Hematopoietic multipotent progenitor cell treated with erythropoietin and hydrocortisone succinate and interleukin-3 and kit ligand, for 4 days (in vitro differentiated cells): ENCODE measurements at regions not wholly inside any gene's neighbourhood (a gene's known extent, or its start where the extent isn't known, plus 50 kb on each side); places are given as distances from the start of the nearest gene placed in this dataset.
"Not testable (repeated sequence)": the region's sequence is repeated elsewhere in the genome, so short reads cannot be mapped to it uniquely, and the experiment has no call there.

Experiments used
- DNase-seq: peaks from one replicate; pipeline ENCODE4 v3.0.0-alpha.2; 2015

DNA sequence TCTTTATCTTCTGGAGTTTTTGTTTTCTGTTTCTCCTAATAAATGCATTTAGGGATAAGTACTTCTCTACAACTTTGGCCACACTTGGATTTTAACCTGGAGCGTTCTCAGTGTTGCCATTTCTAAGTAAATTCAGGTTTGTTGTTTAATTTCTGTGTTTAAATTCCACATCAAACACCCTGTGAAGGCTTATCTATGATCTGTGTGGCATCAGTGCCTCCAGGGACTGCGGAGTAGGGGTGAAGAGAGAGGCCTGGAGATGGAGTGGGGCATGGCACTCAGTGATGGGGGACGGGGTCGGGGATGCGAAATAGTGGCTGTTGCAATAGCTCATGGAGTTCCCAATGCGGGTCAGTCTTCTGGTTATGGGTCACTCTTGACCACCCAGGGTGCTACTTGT, 294.8 kb downstream of the HS3ST3B1 start:
- no peak for DNase-seq

DNA sequence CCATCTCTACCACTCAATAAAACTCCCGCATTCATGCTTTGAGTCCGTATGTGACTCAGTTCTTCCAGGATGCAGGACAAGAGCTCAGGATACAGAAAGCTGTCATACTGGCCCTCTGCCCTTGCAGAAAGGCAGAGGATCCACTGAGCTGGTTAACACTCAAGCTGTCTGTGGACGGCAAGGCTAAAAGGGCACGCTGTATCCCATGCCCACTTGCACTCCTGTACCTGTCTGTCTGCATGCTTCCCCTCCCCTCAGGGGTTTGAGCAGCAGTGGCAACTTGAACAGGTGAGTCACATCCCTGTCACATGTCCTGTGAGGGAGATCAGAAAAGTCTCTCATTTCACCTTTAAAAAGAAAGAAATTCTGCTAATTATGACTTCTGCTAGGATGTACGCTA, 293.8 kb downstream of the HS3ST3B1 start:
- no peak for DNase-seq

DNA sequence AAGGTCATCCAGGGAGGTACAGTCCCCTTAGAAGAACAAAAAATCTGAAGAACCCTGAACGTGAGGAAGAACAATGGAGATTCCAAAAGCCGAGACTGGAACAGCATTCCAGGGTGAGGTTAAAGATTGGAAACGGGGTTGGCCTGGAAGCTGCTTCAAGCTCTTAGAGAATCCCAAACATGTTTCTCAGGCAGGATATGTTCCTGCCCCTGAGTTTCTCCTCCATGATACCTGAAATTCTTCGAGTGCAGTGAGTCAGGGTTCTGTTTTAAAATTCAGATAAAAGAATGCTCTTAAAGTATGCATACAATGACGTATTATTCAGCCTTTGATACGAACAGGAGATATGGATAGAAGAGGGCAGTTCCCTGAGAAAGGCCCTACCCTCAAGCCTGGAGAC, 293.1 kb downstream of the HS3ST3B1 start:
- DNase-seq: no peak

DNA sequence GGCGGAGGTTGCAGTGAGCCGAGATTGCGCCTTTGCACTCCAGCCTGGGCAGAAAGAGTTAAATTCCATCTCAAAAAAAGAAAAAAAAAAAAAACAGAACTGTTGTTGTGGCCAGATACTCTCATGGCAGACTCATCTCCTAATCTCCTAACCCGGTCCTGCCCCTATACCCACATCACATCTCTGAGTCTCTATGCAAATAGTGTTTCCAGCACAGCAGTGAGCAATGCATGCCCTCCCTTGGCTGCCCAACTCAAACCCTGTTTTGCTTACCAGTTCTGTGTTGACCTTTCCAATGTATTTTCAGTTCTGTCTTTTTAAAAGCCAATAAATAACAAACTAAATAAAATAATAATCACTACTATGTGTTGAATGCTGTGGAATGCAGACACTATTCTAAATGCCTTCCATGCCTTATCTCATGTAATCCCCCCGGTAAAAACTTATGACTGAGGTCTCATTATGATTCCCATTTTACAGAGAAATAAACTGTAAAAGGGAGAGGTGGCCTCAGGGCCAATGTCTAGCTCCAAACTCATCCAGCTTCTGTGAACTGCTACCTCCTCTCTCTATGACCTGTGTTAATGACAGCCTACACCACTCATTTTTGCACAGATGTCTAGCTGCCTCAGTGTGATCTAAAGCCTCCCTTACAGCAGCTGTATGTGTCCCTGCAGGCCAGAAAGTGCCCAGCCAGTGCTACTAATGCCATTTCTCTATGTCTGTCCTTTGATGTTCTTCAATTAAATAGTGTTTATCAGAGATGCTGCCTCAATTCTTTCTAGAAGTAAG, 289.8 kb downstream of the HS3ST3B1 start:
- DNase-seq: no peak

DNA sequence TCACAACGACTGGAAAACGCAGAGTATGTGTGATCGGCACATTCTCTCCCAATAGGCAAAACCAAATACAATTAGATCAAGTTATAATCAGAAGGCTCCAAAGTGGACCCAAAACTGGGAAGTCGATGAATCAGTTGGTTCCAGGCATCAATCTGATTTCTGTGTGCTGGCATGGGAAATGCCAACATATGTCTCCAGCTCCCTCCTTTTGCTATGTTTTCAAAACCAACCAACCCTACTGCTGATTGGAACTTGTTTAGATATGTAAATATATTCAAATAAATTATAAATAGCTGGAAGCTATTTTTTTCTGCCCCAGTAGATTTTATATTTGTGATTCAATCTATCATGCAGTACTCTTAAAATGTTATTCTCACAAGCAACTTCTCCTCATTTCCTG, 284.2 kb downstream of the HS3ST3B1 start:
- no peak for DNase-seq

DNA sequence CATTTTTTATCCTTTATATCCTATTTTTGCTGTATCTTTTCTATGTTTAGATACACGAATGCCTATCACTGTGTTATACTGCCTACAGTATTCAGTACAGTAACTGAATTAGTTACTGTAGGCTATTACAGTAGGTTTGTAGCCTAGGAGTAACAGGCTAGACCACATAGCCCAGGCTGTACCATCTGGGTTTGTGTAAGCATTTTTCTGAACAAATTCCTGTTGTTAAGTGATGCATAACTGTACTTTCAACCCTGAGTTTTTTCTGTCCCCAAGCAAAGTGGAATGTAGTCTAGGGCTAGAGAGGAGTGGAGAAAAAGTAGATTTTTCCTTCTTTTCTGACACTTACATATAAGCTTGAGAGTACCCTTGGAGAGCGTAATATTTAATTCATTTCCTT, 282.1 kb downstream of the HS3ST3B1 start:
- DNase-seq: no peak

DNA sequence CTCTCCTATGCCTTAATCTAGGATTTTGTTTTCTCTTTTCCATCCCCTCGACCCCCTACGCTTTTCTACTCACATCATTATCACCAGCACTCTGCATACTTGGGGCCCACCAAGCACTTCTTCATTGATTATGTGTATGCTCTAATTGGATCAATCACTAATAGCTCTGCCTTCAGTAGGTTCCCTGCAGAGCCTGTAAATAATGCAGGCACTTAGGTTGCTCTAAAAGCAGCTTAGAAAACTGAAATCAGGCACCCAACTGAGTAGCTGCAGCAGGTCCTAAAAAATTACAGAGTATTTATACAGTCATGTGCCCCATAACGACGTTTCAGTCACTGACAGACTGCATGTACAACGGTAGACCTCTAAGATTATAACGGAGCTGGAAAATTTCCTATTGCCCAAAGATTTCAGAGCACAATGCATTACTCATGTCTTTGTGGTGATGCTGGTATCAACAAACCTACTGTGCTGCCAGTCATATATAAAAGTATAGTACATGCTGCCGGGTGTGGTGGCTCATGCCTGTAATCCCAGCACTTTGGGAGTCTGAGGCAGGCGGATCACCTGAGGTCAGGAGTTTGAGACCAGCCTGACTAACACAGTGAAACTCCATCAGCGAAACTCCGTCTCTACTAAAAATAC, 280.4 kb downstream of the HS3ST3B1 start:
- DNase-seq: no peak

DNA sequence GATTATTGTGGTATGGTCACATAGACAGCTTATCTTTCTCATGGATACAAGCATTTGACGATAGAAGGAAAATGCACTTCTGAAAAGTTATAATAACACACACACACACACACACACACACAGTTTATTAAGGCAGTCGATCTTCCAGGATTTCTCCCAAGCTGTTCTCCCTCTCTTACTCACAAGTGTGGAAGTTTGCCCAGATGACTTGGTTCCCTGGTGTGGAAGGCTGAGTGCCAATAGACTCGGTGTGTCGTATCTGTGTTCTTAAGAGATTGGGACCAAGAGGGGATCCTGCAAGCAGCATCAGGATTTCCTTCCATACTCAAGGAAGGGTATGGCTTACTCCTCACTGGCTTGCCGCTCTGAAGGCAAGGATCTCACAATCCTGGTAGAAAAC, 279.6 kb downstream of the HS3ST3B1 start:
- DNase-seq: no peak

DNA sequence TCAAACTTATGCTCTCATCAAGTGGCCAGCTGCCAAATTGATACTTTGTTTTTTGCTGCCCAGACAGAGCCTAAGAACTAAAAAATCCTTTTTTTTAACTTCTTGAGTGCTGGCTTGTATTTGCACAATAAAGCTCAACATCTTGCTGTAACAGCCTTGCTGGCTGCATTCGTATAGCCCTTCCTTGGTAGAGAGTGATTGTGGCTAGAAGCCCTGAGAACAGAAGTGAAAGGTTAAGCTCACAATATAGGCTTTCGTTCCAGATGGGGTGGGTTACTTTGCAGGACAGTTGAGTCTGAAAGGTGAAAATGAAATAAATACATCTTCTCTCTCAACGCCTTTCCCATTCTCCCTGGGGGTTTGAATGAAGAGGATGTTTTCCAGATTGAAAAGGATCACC, 278.8 kb downstream of the HS3ST3B1 start:
- DNase-seq: no peak

DNA sequence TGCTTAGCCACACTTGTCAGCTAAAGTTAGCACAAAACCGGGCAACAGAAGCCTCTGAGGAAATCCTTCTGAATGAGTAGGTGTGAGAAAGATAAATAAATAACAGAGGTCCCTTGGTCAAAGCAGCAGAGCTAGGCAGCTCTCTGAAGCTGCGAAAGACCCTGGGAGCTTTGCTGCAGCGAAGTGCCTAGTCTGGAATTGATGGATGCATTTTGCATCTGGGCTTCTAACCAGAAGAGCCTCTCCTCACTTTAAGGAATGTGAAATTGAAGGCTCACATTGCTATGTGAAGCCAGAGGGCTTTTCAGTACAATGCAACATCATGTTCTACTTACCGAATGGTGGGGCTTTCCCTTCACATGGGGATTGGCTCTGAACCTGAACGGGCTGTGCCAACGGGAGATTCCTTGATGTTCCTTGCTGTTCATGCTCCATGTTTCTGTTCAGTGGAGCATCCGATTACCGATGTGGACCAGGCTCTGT, 274.6 kb downstream of the HS3ST3B1 start:
- no peak for DNase-seq

DNA sequence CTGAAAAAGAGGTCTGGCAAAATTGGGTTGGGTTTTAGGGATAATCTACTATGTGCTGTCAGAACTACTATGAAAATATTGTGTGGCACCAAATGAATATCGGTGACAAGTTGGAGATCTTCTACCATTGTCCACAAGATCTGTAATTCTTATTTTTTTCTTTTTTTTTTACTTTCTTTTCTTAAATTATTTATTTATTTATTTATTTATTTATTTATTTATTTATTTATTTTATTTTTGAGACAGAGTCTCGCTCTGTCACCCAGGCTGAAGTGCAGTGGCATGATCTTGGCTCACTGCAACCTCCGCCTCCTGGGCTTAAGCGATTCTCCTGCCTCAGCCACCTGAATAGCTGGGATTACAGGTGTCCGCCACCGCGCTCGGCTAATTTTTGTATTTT, 259.4 kb downstream of the HS3ST3B1 start:
- DNase-seq: not testable (repeated sequence)

DNA sequence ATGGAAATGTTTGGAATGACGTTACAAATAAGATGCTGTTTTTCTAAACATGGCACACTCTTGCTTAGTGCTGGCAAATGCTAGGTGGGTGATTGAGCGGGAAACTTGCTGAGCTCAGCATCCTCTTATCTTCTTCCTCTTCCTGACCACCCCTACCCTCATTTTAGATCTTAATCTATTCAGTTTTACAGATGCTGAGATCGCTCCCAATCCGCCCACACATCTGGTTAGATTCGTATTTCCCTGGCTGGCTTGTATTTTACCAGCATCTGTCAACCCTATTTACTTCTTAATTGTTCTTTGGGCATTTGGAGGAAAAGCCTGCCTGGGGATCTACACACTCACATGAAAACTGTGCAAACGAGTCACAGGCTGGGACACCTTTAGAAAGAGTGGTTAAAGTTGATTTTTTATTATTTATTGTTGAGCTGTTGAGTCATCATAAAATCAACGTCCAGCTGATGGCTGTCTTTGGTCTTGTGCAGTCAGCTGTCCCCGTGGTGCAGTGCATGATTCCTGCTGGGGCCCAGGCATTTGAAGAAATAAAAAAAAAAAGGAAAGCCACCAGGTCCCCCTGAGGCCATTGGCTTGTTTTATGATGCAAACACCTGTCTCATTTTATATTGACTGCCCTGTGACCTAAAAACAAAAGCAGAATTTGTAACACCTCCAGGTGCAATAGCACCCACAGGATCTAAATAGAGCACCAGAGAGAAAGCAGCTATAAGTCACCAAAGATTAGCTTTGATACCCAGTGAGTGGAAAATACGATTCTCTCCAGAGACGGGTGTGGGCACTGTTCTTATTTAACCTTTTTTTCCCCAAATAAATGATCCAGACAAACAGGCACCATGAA, 258.6 kb downstream of the HS3ST3B1 start:
- peak; percentile 51 for DNase-seq

DNA sequence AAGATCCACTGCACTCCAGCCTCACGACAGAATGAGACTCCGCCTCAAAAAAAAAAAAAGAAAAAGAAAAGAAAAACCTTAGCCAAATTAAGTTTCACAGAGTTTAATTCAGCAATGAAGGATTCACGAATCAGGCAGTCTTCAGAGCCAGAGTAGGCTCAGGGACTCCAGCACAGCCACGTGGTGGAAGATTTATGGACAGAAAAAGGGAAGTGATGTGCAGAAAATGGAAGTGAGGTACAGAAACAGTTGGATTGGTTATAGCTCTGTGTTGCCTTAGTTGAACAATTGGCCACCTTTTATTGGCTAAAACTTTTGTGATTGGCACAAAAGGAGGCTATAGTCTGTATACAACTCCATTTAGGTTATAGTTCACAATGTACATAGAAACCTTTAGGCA, 256.6 kb downstream of the HS3ST3B1 start:
- DNase-seq: peak; percentile 60

DNA sequence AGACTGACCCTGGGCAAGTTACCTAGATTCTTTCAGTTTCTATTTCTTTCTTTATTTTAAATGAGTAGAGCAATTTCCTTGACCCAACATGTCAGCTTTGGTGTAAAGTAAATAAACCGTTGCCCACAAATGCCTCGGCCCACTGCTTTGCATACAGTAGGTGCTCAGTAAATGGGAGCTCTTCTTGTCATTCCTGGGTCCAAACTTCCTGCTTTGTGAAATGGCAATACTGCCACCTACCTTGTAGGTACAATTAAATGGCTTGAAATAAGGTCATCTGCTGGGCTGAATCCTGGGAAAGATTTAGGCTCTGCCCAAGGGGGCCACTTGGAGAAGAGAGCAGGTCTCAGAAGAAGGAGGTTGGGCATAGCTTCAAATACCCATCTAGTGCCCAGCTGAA, 253.0 kb downstream of the HS3ST3B1 start:
- DNase-seq: no peak

DNA sequence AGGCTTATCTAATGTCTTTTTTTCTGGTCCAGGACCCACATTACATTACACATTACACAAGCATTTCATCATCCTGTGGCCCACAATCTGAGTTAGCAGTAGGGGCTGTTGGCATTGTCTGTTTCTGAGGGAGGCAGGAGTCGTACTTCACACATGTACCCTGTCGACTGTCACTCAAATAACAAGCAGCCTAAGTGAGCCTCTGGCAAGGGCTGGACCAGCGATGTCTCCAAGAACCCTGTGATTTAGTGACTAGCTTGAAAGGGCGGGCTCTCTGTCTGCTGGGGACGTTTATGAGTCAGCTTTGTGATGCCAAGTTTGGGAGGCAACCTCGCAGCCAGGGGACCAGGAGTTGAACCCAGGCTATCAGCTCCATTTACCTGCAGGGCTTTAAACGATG, 251.4 kb downstream of the HS3ST3B1 start:
- peak; percentile 7 for DNase-seq

DNA sequence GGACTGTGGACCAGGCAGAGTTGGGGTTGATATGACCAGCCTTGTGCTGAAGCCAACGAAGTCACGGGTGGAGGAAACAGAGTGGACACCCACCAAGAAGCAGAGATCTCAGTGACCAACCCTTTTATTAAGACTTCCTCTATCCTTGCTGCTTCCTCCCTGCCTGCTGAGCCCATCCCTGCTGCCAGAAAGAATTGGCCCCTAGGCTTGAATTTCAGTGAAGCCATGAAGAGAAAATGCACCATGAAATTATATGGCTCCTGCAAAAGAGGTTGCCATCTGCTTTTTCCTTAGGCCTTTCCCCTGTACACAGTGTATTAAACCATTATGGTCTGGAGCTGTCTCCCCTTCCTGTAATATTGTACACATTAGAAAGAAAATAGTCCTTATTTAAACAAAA, 246.7 kb downstream of the HS3ST3B1 start:
- DNase-seq: no peak

DNA sequence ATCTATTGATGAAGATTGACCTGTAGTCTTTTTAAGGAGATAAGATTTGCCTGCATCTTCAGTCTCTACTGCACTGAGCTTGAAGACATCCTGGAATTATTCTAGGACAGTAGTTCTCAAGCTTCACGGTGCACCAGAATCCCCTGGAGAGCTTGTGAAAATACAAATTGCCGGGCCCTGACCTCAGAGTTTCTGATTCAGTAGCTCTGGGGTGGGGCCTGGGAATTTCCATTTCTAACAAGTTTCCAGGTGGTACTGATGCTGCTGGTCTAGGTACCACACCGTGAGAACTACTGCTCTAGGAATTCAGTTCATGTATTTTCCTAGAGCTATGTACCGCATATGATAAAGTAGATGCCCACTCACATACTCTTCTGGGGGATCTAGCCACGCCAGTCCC, 246.1 kb downstream of the HS3ST3B1 start:
- no peak for DNase-seq

DNA sequence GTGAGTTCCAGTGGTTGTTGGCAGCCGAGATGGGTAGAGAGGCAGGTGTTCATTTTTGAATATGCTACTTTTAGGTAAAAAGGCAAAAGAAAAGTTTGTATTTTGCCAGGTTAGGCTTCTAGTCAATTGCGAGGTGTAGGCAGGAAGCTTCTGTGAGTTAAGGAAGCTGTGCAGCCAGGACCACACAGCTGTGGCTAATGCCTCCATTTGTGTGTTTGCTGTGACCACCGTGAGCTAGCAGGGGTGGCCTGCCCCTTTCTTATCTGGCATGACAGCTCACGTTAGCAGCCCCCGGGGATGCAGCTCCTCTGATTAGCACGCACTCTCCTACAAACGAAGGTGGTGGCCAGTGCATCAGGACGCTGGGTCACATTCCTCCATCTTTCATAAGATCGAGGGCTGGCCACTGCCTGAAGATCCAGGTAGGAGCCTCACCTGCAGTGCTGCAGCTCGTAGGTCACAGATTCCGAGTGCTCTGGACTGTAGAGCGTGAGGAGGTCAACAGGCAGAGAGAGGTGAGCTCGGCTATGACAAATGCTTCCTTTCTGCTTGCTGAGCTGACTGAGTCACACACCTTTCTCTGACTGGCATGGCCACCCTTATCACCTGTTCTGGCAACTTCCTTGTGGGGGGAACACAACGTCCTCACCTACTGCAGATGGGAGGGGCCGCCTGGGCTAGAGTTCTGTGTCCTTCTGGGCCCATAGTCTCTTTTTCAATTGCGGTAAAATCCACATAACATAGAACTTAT, 244.4 kb downstream of the HS3ST3B1 start:
- DNase-seq: peak; percentile 36

DNA sequence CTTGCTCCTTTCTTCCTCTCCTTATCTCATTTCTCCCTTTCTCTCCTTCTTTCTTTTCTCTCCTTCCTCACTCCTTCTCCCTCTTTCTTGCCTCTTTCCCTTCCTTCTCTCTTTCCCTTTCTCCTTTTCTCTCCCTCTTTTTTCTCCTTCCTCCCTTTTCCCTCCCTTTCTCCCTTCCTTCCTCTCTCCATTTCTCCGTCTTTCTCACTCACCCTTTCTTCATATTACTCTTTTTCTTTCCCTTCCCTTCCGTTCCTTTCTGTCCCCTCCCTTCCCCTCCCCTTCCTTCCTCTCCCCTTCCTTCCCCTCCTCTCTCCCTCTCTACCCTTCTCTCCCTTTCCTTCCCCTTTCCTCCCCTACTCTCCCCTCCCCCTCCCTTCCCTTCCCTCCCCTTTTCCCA, 240.8 kb downstream of the HS3ST3B1 start:
- DNase-seq: no peak

DNA sequence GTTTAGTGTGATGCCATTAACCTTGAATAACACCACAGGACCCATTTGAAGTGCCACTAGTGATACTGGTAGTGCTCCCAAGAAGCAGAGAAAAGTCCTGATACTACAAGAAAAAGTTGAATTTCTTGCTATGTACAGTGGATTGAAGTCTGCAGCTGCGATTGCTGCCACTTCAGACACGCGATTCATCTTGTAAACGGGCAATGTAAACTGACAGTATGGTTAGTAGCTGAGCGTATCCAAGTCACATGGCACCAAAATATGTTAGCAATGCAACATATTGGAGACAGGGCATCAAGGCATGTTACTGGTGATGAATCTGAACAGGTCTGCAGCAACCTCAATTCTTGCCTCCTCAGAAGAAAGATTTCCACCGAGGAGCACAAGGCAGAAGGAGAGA, 238.9 kb downstream of the HS3ST3B1 start:
- no peak for DNase-seq

DNA sequence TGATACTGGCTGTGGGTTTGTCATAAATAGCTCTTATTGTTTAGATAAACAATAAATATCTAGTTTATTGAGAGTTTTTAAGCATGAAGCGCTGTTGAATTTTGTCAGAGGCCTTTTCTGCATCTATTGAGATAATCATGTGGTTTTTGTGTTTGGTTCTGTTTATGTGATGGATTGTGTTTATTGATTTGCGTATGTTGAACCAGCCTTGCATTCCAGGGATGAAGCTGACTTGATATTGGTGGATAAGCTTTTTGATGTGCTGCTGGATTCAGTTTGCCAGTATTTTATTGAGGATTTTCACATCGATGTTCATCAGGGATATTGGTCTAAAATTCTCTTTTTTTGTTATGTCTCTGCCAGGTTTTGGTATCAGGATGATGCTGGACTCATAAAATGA, 231.4 kb downstream of the HS3ST3B1 start:
- DNase-seq: not testable (repeated sequence)

DNA sequence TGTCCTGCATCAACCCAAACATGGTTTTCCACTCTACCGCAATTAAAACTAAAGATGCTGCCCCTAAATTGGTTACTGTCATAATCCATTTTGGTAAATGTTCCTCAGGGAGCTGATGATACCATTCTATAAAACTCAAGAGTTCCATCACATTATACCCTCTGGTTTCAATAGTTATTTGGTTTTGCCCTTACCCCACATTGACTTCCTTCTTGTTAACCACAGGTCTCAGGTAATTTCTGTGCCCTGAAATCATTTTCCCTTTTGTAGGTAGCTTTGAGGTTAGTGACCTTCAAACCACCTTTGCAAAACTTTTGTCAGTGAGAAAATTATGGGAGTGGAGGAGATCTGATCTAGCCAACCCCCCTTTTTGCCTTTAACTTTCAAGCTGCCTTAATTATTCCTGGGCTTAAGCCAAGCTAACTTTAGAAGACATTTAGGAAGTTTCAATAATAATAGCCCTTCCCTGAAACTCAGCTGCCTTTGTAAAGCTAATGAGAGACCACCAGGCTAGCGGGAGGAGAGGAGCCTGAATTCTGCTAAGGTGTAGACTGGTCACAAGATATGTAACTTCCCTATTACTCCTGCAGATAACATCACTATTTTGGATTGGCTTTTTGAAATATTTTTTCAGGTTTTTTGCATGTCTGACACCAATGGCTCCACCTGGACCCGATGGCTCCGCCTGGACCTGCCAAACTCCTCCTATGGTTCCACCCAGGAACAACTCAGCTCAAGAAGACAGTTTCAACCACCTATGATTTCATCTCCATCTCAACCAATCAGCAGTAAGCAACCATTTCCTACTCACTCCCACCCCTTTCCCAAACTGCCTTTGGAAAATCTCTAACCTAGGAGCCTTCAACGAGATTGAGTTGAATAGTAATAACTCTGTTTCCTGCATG, 224.9 kb downstream of the HS3ST3B1 start:
- DNase-seq: no peak
